CD4-positive, alpha-beta T cell treated with Interleukin-21 for 1 hour (primary cell): ENCODE measurements at regions not wholly inside any gene's neighbourhood (a gene's known extent, or its start where the extent isn't known, plus 50 kb on each side); places are given as distances from the start of the nearest gene placed in this dataset.

Experiments used
- DNase-seq: peaks from one replicate; pipeline ENCODE4 v3.0.0-alpha.2; 2020

GRCh38 chr6:65903992-65904391 is 197.0 kb upstream of the EYS start:
- DNase-seq: no peak

GRCh38 chr6:65900928-65901327 is 193.9 kb upstream of the EYS start:
- no peak for DNase-seq

GRCh38 chr6:65896140-65896539 is 189.1 kb upstream of the EYS start:
- no peak for DNase-seq

- DNase-seq: no peak
Measured at GRCh38 chr6:65876668-65877067, 169.6 kb upstream of the EYS start.

- no peak for DNase-seq
Measured at GRCh38 chr6:65852369-65852852, 145.4 kb upstream of the EYS start.

GRCh38 chr6:65830151-65830550 is 123.1 kb upstream of the EYS start:
- no peak for DNase-seq

GRCh38 chr6:65819152-65819551 is 112.1 kb upstream of the EYS start:
- no peak for DNase-seq

- DNase-seq: no peak
Measured at GRCh38 chr6:65818576-65818975, 111.5 kb upstream of the EYS start.

GRCh38 chr6:65816991-65817390 is 110.0 kb upstream of the EYS start:
- DNase-seq: no peak

GRCh38 chr6:65814071-65814470 is 107.0 kb upstream of the EYS start:
- DNase-seq: no peak

- no peak for DNase-seq
Measured at GRCh38 chr6:65803186-65803585, 96.2 kb upstream of the EYS start.

- no peak for DNase-seq
Measured at GRCh38 chr6:65799389-65799788, 92.4 kb upstream of the EYS start.

- DNase-seq: no peak
Measured at GRCh38 chr6:65798280-65799014, 91.4 kb upstream of the EYS start.

- no peak for DNase-seq
Measured at GRCh38 chr6:65790666-65791065, 83.6 kb upstream of the EYS start.

GRCh38 chr6:65787787-65788186 is 80.8 kb upstream of the EYS start:
- no peak for DNase-seq

- no peak for DNase-seq
Measured at GRCh38 chr6:65786815-65787214, 79.8 kb upstream of the EYS start.

- DNase-seq: no peak
Measured at GRCh38 chr6:65780691-65781090, 73.7 kb upstream of the EYS start.

GRCh38 chr6:65776332-65776731 is 69.3 kb upstream of the EYS start:
- no peak for DNase-seq

GRCh38 chr6:65771946-65772345 is 64.9 kb upstream of the EYS start:
- no peak for DNase-seq

- no peak for DNase-seq
Measured at GRCh38 chr6:65761890-65762289, 54.9 kb upstream of the EYS start.

GRCh38 chr6:65760285-65760684 is 53.3 kb upstream of the EYS start:
- DNase-seq: no peak
